ENCODE measurements at regions not wholly inside any gene's neighbourhood (a gene's known extent, or its start where the extent isn't known, plus 50 kb on each side); places are given as distances from the start of the nearest gene placed in this dataset.

DNA sequence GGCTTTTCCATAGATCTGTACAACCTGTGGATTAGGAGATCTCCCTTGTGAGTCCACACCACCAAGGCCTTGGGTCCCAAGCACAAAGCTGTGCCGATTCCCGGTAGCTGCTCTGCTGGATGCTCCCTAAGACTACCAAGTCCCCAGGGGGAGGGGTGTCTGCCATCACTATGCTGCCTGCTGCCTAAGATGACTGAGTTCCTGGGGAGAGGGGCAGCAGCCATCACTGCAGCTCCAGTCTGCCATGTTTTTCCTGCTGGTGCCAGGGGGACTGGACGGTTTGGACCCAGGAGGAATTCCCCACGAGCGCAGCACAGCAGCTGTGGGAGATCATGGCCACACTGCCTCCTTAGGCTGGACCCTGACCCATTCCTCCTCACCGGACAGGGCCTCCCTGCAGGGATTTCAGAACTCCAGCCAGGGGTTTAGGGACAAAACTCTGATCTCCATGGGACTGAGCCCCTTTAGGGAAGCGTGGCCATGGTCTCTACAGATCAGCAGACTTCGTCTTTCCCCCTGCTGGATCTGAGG is 1049.8 kb downstream of the SORCS1 start (continued):
- TF ChIP-seq RBBP5 (IDR thresholded peaks at IDR 0.05; ENCODE audit: borderline replicate concordance, low read depth, low read length) (no peak), CHD1 (IDR thresholded peaks at IDR 0.05; ENCODE audit: low read depth, low read length) (no peak)
